Hematopoietic multipotent progenitor cell treated with erythropoietin and hydrocortisone succinate and interleukin-3 and kit ligand, for 6 days (in vitro differentiated cells): ENCODE measurements at regions not wholly inside any gene's neighbourhood (a gene's known extent, or its start where the extent isn't known, plus 50 kb on each side); places are given as distances from the start of the nearest gene placed in this dataset.
"Not testable (repeated sequence)": the region's sequence is repeated elsewhere in the genome, so short reads cannot be mapped to it uniquely, and the experiment has no call there.

Experiments
- DNase-seq: peaks from one replicate; pipeline ENCODE4 v3.0.0-alpha.2; 2015

DNA sequence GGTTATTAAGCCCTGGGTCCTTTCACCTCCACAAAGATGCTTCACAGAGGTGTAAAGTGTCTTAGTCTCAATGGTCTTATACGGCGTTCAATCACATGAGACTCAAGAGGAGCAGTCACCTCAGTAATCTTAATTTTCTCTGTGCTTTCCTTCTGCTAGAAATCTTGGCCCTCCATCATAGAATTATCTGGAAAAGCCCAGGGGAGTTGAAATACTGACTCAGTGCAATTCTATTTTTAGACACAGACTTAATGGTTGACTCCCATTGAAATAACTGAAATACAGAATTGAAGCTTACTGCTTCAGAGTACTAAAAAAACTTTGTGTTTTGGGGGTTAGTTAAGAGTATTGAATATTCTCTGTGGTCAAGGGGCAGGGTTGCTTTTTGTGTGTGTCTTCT lies 94.5 kb upstream of the IL15 start:
- DNase-seq, result no peak

DNA sequence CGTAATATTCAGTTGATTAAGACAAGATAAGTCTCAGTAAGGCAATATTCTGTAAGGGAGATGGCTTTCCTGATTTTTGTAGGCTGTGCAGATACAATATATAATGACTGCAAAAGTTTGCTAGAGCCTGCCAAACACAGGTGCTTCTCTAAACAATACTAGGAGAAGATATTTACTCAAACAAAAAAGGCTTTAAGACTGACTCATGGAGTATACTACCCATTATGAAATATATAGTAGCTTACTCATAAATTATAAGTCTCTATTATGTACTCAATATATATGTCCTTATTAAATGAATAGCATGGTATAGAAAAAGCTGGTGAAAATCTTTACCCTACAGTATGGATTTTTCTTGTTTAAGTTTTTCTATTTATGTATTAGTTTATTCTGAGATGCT lies 93.2 kb upstream of the IL15 start:
- DNase-seq, result no peak

DNA sequence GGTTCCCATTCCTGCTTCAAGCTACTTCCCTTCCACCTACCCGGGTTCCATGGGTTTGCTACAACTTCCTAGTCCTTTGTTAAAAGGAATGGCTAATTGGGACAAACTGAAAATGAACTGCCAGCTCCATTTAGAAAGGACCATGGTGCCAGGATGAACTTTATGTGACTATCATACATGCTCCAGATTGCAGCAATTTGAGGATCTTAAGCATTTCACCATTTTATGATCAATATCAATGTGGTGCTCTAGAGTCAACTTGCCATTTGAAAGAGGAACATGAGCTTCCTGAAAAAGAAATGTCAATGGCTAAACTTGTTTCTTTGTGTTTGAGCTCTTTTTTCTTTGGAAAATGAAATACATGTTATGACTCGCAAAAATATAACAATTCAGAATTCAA lies 92.7 kb upstream of the IL15 start:
- DNase-seq, result peak; percentile 4

DNA sequence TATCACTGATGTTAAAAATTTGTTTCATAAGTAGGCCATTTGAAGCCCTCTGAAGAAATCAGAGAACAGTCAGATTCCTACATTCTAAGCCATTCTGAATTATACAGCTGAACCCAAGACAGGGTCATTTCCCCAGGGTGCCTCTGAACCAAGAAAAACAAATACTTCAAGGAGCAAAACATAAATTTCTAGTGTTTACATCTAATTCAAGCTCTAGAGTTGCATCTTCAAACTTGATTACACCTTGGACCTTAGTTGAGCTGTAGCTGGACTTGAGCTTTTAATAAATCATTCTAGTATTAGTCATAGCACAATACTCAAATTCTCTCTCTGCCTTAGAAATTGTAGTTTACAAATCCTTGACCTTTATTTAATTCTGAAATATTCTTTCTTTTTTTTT lies 87.6 kb upstream of the IL15 start:
- DNase-seq, result no peak

DNA sequence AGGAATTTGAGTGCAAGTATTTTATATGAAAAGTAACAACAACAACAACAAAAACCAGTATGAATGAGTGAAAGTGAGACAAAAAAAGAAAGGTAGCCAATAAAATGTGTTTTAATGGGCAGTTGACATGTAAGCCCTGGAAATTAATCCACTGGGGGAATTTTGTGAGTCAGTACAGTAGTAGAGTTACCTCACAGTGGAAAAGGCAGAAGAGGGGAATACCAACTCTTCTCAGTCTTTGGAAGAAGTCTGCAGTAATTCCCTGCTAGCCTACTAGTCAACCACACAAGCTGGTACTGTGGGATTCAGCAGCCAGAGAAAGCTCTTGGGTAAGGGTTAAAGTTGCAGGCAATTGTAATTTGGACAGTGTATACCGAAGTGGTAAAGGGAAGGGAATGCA lies 76.3 kb upstream of the IL15 start:
- no peak for DNase-seq

DNA sequence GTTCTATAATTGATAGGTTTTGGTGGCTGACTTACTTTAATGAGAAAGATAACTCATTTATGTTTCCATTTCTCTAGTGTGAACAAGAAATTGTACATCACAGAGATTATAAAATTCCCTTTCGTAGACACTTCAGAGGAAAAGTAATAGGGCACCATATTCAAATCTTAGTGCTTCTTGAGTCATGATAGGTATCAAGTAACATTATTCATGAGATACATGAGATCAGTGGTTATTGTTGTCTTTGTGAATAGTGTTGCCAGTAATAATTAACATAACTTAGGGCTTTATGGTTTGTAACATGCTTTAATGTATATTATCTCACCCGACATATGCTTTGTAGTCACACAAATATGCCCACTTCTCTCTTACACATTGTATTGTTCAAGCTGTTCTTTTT lies 73.7 kb upstream of the IL15 start:
- no peak for DNase-seq

DNA sequence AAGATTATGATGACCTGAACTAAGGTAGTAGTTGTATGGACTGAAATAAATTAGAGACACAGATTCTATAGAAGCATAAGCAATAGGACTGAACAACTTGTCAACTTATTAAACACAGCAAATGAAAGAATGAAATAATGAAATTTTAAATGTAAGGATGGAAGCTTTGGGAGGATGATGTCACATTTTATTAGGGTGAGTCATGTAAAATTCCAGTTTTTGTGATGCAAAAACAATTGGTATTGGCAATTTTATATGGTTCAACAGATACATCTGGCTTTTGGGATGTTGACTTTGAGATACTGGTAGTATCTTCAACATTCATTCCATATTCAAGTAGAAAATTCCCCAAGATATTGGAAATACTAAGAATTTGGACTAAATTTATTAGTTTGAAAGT lies 72.7 kb upstream of the IL15 start:
- DNase-seq, result no peak

DNA sequence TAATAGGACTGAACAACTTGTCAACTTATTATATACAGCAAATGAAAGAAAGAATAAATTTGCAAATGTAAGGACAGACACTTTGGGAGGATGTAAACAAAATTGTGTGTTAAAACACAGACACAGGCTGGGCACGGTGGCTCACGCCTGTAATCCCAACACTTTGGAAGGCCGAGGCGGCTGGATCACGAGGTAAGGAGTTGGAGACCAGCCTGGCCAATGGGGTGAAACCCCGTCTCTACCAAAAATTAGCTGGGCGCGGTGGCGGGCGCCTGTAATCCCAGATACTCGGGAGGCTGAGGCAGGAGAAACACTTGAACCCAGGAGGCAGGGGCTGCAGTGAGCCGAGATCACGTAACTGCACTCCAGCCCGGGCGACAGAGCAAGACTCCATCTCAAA lies 71.4 kb upstream of the IL15 start:
- not testable (repeated sequence) for DNase-seq

GRCh38 chr4:141565379-141566089 lies 70.8 kb upstream of the IL15 start:
- no peak for DNase-seq

GRCh38 chr4:141567326-141567915 lies 69.0 kb upstream of the IL15 start:
- no peak for DNase-seq

- DNase-seq, result no peak
Measured at GRCh38 chr4:141569141-141569540, 67.2 kb upstream of the IL15 start.

- DNase-seq, result no peak
Measured at GRCh38 chr4:141570290-141570689, 66.1 kb upstream of the IL15 start.

DNA sequence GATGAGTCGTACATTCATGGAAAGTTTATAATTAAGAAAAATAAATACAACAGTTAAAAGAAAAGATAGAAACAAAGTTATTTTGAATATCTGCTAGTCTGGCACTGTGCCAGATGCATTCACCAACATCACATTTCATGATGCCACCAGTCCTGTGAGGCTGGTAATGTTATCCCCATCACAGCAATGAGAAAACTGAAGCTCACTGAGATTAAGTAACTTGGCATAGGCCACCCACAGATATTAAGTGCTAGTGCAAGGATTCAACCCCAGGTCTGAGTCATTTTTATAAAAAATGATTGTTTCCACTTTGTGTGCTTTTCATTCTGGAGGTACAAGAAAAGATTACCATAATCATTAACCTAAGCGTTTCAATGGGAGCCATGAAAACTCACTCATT lies 65.0 kb upstream of the IL15 start:
- DNase-seq, result peak; percentile 11

GRCh38 chr4:141571793-141572192 lies 64.6 kb upstream of the IL15 start:
- DNase-seq, result no peak

GRCh38 chr4:141573678-141574077 lies 62.7 kb upstream of the IL15 start:
- DNase-seq, result no peak

- no peak for DNase-seq
Measured at GRCh38 chr4:141575884-141576283, 60.5 kb upstream of the IL15 start.

DNA sequence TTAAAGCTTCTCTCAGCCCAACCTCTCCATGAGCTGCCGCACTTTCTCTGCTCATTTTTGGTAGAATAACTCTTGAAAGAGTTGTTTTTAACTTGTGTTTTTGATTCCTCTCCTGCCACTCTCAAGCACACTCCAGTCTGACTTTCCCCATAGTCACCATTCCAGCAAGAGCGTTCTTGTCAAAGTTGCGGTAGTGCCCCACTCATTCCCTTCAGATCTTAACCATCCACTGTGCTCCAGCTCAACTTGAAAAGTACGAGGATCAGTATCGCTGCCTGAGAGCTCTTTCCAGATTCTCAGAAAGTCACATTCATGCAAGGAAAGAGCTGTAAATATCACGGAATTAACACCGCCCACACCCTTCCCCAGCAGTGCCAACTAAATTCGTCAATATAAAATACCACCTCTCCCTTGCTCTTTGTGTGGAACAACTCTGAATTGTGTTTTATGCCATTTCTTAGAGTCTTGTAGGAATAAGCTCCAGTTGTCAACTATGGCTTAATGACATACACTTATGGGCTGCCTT lies 59.7 kb upstream of the IL15 start:
- no peak for DNase-seq

- no peak for DNase-seq
Measured at GRCh38 chr4:141578451-141578850, 57.9 kb upstream of the IL15 start.

DNA sequence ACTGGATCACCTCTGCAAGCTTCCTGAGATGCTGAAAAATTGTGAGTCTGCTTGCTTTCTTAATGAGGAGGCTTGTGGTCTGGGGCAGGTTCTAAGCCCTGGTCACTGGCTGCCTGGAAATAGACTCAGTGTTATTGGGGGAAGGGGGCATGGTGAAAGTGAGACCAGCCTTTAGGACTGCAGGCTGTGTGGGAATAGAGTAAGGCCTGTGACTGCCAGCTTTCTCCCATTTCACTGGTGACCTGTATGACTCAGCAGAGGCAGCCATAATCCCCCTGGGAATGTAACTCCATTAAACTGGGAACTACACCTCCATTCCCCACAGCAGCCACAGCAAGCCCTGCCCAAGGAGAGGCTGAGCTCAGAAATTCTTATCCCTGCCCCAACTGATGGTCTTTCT lies 55.9 kb upstream of the IL15 start:
- DNase-seq, result no peak
